ENCODE measurements at regions not wholly inside any gene's neighbourhood (a gene's known extent, or its start where the extent isn't known, plus 50 kb on each side); places are given as distances from the start of the nearest gene placed in this dataset.
A peak's percentile ranks its signal among the peaks of the same experiment; 100 is the strongest.

- peak; percentile 28 for TF ChIP-seq CTCF (IDR thresholded peaks at IDR 0.05; ENCODE audit: insufficient read depth, low read depth, low read length, missing control alignments)
- DNase-seq (ENCODE audit: low read depth): peak; percentile 35
- no peak overlapping the region for H3K4me3 ChIP-seq (ENCODE audit: low read depth, low read length)
These were observed 375.7 kb downstream of the EIPR1 start for GRCh38 chr2:3001615-3002560.

GRCh38 chr2:3000968-3001367 lies 376.6 kb downstream of the EIPR1 start:
- TF ChIP-seq CTCF (IDR thresholded peaks at IDR 0.05; ENCODE audit: insufficient read depth, low read depth, low read length, missing control alignments): no peak
- no peak for DNase-seq (ENCODE audit: low read depth)
- no peak overlapping the region for H3K4me3 ChIP-seq (ENCODE audit: low read depth, low read length)

GRCh38 chr2:3000125-3000524 lies 377.5 kb downstream of the EIPR1 start:
- no peak overlapping the region for H3K4me3 ChIP-seq (ENCODE audit: low read depth, low read length)
- no peak for TF ChIP-seq CTCF (IDR thresholded peaks at IDR 0.05; ENCODE audit: insufficient read depth, low read depth, low read length, missing control alignments)
- DNase-seq (ENCODE audit: low read depth): no peak

- no peak overlapping the region for H3K4me3 ChIP-seq (ENCODE audit: low read depth, low read length)
- DNase-seq (ENCODE audit: low read depth): no peak
- TF ChIP-seq CTCF (IDR thresholded peaks at IDR 0.05; ENCODE audit: insufficient read depth, low read depth, low read length, missing control alignments): no peak
These were observed 378.6 kb downstream of the EIPR1 start for GRCh38 chr2:2998971-2999370.

- no peak for DNase-seq (ENCODE audit: low read depth)
- no peak for TF ChIP-seq CTCF (IDR thresholded peaks at IDR 0.05; ENCODE audit: insufficient read depth, low read depth, low read length, missing control alignments)
These were observed 384.4 kb downstream of the EIPR1 start for GRCh38 chr2:2993172-2993692.

GRCh38 chr2:2992634-2993033 lies 385.0 kb downstream of the EIPR1 start:
- DNase-seq (ENCODE audit: low read depth): no peak
- H3K4me3 ChIP-seq (ENCODE audit: low read depth, low read length): no peak overlapping the region
- no peak for TF ChIP-seq CTCF (IDR thresholded peaks at IDR 0.05; ENCODE audit: insufficient read depth, low read depth, low read length, missing control alignments)

More at GRCh38 chr2:2993172-2993692, 384.4 kb downstream of the EIPR1 start:
- H3K4me3 ChIP-seq (ENCODE audit: low read depth, low read length): no peak overlapping the region
